H1 (cell line): ENCODE measurements at regions not wholly inside any gene's neighbourhood (a gene's known extent, or its start where the extent isn't known, plus 50 kb on each side); places are given as distances from the start of the nearest gene placed in this dataset.

Experiments used
- CHD1 ChIP-seq: IDR thresholded peaks from 2 replicates; pipeline ENCODE4 v1.6.1; 2012; ENCODE audit warnings: low read depth, low read length, improper control_type of control experiment
- CREB1 ChIP-seq: IDR thresholded peaks from 2 replicates; pipeline ENCODE4 v1.6.1; 2012; ENCODE audit warnings: inconsistent platforms
- HDAC2 ChIP-seq, 2 experiments: fragments of 300-600 bp in 1 of 2; sonication (generic) in 1 of 2; IDR thresholded peaks; 2 replicates each; pipeline ENCODE4 v1.6.1; 2011 to 2012; ENCODE audit warnings: low read depth in 2 of 2, low read length in 2 of 2, mild to moderate bottlenecking in 2 of 2, moderate library complexity in 2 of 2, borderline replicate concordance in 1 of 2, inconsistent platforms in 1 of 2
- JUND ChIP-seq: IDR thresholded peaks from 2 replicates; pipeline ENCODE4 v1.6.1; 2011; ENCODE audit warnings: mild to moderate bottlenecking, improper control_type of control experiment, low read length
- KDM1A ChIP-seq: fragments of 200-600, 300-600 bp; sonication (generic); IDR thresholded peaks from 2 replicates; pipeline ENCODE4 v1.7.1; 2016; ENCODE audit warnings: mild to moderate bottlenecking, low read length, borderline replicate concordance
- PHF8 ChIP-seq: fragments of 200-600 bp; sonication (generic); conservative IDR thresholded peaks from 2 replicates; pipeline ENCODE4 v1.7.1; 2012; ENCODE audit warnings: low read depth, mild to moderate bottlenecking, inconsistent platforms, low read length, moderate library complexity
- SP2 ChIP-seq: IDR thresholded peaks from 2 replicates; pipeline ENCODE4 v1.6.1; 2012; ENCODE audit warnings: mild to moderate bottlenecking, low read length, inconsistent platforms
- TEAD4 ChIP-seq: IDR thresholded peaks from 2 replicates; pipeline ENCODE4 v1.6.1; 2012; ENCODE audit warnings: low read depth, low read length, inconsistent platforms, mixed read lengths
- TF ChIP-seq, protein P1 (sequence below): fragments of 300-600 bp; sonication (generic); IDR thresholded peaks from 2 replicates; pipeline ENCODE4 v1.7.1; 2012; ENCODE audit warnings: low read length, moderate library complexity, mild to moderate bottlenecking, inconsistent platforms; ENCODE audit not compliant: insufficient replicate concordance

DNA sequence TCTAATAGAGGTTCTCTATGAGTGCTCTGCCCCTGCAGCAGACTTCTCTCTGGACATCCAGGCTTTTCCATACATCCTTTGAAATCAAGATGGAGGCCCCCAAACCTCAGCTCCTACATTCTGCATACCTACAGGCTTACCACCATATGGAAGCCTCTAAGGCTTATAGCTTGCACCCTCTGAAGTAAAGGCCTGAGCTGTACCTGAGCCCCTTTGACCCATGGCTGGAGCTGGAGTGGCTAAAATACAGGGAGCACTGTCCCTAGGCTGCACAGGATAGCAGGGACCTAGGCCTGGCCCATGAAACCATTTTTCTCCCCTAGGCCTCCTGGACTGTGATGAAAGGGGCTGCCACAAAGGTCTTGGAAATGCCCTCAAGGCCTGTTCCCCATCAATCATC lies 1086.1 kb upstream of the MIR17HG start (continued):
- TF ChIP-seq, protein P1, sequence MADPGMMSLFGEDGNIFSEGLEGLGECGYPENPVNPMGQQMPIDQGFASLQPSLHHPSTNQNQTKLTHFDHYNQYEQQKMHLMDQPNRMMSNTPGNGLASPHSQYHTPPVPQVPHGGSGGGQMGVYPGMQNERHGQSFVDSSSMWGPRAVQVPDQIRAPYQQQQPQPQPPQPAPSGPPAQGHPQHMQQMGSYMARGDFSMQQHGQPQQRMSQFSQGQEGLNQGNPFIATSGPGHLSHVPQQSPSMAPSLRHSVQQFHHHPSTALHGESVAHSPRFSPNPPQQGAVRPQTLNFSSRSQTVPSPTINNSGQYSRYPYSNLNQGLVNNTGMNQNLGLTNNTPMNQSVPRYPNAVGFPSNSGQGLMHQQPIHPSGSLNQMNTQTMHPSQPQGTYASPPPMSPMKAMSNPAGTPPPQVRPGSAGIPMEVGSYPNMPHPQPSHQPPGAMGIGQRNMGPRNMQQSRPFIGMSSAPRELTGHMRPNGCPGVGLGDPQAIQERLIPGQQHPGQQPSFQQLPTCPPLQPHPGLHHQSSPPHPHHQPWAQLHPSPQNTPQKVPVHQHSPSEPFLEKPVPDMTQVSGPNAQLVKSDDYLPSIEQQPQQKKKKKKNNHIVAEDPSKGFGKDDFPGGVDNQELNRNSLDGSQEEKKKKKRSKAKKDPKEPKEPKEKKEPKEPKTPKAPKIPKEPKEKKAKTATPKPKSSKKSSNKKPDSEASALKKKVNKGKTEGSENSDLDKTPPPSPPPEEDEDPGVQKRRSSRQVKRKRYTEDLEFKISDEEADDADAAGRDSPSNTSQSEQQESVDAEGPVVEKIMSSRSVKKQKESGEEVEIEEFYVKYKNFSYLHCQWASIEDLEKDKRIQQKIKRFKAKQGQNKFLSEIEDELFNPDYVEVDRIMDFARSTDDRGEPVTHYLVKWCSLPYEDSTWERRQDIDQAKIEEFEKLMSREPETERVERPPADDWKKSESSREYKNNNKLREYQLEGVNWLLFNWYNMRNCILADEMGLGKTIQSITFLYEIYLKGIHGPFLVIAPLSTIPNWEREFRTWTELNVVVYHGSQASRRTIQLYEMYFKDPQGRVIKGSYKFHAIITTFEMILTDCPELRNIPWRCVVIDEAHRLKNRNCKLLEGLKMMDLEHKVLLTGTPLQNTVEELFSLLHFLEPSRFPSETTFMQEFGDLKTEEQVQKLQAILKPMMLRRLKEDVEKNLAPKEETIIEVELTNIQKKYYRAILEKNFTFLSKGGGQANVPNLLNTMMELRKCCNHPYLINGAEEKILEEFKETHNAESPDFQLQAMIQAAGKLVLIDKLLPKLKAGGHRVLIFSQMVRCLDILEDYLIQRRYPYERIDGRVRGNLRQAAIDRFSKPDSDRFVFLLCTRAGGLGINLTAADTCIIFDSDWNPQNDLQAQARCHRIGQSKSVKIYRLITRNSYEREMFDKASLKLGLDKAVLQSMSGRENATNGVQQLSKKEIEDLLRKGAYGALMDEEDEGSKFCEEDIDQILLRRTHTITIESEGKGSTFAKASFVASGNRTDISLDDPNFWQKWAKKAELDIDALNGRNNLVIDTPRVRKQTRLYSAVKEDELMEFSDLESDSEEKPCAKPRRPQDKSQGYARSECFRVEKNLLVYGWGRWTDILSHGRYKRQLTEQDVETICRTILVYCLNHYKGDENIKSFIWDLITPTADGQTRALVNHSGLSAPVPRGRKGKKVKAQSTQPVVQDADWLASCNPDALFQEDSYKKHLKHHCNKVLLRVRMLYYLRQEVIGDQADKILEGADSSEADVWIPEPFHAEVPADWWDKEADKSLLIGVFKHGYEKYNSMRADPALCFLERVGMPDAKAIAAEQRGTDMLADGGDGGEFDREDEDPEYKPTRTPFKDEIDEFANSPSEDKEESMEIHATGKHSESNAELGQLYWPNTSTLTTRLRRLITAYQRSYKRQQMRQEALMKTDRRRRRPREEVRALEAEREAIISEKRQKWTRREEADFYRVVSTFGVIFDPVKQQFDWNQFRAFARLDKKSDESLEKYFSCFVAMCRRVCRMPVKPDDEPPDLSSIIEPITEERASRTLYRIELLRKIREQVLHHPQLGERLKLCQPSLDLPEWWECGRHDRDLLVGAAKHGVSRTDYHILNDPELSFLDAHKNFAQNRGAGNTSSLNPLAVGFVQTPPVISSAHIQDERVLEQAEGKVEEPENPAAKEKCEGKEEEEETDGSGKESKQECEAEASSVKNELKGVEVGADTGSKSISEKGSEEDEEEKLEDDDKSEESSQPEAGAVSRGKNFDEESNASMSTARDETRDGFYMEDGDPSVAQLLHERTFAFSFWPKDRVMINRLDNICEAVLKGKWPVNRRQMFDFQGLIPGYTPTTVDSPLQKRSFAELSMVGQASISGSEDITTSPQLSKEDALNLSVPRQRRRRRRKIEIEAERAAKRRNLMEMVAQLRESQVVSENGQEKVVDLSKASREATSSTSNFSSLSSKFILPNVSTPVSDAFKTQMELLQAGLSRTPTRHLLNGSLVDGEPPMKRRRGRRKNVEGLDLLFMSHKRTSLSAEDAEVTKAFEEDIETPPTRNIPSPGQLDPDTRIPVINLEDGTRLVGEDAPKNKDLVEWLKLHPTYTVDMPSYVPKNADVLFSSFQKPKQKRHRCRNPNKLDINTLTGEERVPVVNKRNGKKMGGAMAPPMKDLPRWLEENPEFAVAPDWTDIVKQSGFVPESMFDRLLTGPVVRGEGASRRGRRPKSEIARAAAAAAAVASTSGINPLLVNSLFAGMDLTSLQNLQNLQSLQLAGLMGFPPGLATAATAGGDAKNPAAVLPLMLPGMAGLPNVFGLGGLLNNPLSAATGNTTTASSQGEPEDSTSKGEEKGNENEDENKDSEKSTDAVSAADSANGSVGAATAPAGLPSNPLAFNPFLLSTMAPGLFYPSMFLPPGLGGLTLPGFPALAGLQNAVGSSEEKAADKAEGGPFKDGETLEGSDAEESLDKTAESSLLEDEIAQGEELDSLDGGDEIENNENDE, result no peak
- TF ChIP-seq PHF8, result no peak
- no peak for TF ChIP-seq TEAD4
- no peak for TF ChIP-seq JUND
- TF ChIP-seq KDM1A, result no peak
- TF ChIP-seq CHD1, result no peak
- no peak for TF ChIP-seq HDAC2 (IDR thresholded peaks at IDR 0.05; ENCODE audit: borderline replicate concordance in 1 of 2, low read depth in 2 of 2, low read length in 2 of 2)
- no peak for TF ChIP-seq SP2
- no peak for TF ChIP-seq CREB1
